Activated CD8-positive, alpha-beta T cell treated with anti-CD3 and anti-CD28 coated beads for 36 hours (primary cell): ENCODE measurements at regions not wholly inside any gene's neighbourhood (a gene's known extent, or its start where the extent isn't known, plus 50 kb on each side); places are given as distances from the start of the nearest gene placed in this dataset.
"Not testable (repeated sequence)": the region's sequence is repeated elsewhere in the genome, so short reads cannot be mapped to it uniquely, and the experiment has no call there.

ENCODE experiments used
- ATAC-seq: fragments of 200-7000 bp; cut with Tn5 transposase; one replicate; pipeline ENCODE4 v1.10.0; 2021; ENCODE audit warnings: mild to moderate bottlenecking, moderate library complexity
- CTCF ChIA-PET: fragments of 350-600 bp; sonication (Branson Sonifier 250); formaldehyde crosslinking; loops from one replicate; lab custom pipeline; 2021; ENCODE audit warnings: antibody characterized with exemption; lab: Charles Lee
- POLR2A ChIA-PET: fragments of 350-600 bp; sonication (Branson Sonifier 250); formaldehyde crosslinking; loops from one replicate; lab custom pipeline; 2021; ENCODE audit warnings: antibody characterized with exemption; lab: Charles Lee
- DNase-seq: peaks from one replicate; pipeline ENCODE4 v3.0.0-alpha.2; 2020
- H3K27ac Mint-ChIP-seq: one replicate; pipeline ENCODE4 v1.8.0; 2021; ENCODE audit warnings: mild to moderate bottlenecking, mixed read lengths
- H3K27me3 Mint-ChIP-seq: one replicate; pipeline ENCODE4 v1.8.0; 2021; ENCODE audit warnings: mixed read lengths
- H3K36me3 Mint-ChIP-seq: one replicate; pipeline ENCODE4 v1.8.0; 2021; ENCODE audit warnings: low read depth, mixed read lengths
- H3K4me1 Mint-ChIP-seq: one replicate; pipeline ENCODE4 v1.8.0; 2021; ENCODE audit warnings: low read depth, mixed read lengths
- H3K4me3 Mint-ChIP-seq: one replicate; pipeline ENCODE4 v1.8.0; 2021; ENCODE audit warnings: mild to moderate bottlenecking, moderate library complexity, mixed read lengths
- H3K9me3 Mint-ChIP-seq: one replicate; pipeline ENCODE4 v1.8.0; 2021; ENCODE audit warnings: mixed read lengths
- intact Hi-C: fragments of 100-400 bp; cut with micrococcal nuclease; formaldehyde crosslinking; loops from one replicate; pipeline ENCODE4 v1.10.0; 2022
- TF ChIP-seq, protein P1 (sequence below): fragments of 200-600 bp; IDR thresholded peaks from one replicate; pipeline ENCODE4 v1.8.0; 2022; ENCODE audit warnings: antibody characterized with exemption, mild to moderate bottlenecking

DNA sequence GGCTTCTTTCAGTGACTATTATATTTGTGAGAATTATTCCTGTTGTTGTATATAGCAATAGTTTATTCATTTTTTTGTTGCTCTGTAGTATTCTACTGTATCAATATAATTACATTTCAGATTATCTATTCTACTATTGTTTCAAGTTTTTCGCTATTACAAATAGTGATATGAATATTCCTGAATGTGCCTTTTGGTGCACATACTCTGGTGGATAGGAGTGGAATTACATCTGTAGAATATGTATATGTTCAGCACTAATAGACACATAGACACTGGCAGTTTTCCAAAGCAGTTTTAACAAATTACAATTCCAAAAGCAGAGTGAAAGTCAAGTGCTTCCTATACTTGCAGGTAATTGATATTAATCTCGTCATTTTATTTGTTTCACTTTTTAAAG, 696.2 kb upstream of the PRMT6 start:
- TF ChIP-seq, protein P1, sequence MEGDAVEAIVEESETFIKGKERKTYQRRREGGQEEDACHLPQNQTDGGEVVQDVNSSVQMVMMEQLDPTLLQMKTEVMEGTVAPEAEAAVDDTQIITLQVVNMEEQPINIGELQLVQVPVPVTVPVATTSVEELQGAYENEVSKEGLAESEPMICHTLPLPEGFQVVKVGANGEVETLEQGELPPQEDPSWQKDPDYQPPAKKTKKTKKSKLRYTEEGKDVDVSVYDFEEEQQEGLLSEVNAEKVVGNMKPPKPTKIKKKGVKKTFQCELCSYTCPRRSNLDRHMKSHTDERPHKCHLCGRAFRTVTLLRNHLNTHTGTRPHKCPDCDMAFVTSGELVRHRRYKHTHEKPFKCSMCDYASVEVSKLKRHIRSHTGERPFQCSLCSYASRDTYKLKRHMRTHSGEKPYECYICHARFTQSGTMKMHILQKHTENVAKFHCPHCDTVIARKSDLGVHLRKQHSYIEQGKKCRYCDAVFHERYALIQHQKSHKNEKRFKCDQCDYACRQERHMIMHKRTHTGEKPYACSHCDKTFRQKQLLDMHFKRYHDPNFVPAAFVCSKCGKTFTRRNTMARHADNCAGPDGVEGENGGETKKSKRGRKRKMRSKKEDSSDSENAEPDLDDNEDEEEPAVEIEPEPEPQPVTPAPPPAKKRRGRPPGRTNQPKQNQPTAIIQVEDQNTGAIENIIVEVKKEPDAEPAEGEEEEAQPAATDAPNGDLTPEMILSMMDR, result no peak
- Mint-ChIP-seq H3K9me3 (peaks cover 23% of the 10 kb centered on the region), H3K27ac (no peak overlapping the region), H3K36me3 (no peaks in the 10 kb centered on the region), H3K4me3 (no peak overlapping the region), H3K27me3 (no peaks in the 10 kb centered on the region), H3K4me1 (no peaks in the 10 kb centered on the region)
- DNase-seq (no peak), ATAC-seq (no peak)
- intact Hi-C loops, result no loop called here
- ChIA-PET CTCF (no interaction called here), POLR2A (no interaction called here)

DNA sequence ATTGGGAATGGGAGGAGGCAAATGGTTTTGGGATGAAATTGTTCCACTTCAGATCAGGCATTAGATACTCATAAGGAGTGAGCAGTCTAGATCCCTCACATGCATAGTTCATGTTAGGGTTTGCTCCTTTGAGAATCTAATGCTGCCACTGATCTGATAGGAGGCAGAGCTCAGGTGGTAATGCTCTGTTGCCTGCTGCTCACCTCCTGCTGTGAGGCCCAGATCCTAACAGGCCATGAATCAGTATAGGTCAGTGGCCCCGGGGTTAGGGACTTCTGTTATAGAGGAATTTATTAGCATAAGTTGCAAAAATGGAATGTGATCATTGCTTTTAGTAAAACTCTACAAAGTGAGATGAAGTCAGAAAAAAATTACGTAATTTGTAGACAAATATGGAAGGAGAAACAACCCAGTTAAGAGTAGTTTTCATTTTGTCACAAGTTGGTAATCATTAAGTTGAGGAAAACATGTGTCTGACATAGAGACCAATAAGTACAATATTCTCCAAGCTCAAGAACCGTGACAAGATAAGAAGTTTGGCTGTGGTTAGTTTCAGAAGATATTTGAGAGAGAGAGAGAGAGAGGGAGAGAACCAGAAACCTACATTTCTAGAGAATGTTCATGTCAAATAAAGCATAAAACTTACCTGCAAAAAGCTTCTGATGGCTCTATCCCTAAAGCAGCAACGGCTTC, 689.7 kb upstream of the PRMT6 start:
- CTCF ChIA-PET, result no interaction called here
- no peak for ATAC-seq
- TF ChIP-seq, protein P1, result no peak
- Mint-ChIP-seq H3K9me3 (peaks cover 9% of the 10 kb centered on the region), H3K4me1 (no peaks in the 10 kb centered on the region), H3K27ac (no peak overlapping the region), H3K4me3 (no peak overlapping the region), H3K36me3 (no peaks in the 10 kb centered on the region), H3K27me3 (no peaks in the 10 kb centered on the region)
- intact Hi-C loops, result no loop called here
- no peak for DNase-seq
- POLR2A ChIA-PET, result no interaction called here

DNA sequence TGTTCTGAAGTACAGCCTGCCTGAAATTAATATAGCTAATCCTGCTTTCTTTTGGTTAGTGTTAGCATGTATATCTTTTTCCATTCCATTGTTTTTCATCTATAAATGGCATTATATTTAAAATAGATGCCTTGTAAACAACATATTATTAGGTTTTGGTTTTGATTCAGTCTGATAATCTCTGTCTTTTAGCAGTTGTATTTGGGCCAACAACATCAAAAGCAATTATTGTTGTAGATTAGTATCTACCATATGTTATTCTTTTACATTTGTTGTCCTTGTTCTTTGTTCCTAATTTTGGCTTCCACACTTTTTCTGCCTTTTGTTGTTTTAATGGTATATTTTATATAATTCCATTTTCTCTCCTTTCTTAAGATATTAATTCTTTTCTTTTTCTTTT, 678.2 kb upstream of the PRMT6 start:
- POLR2A ChIA-PET, result no interaction called here
- H3K36me3 Mint-ChIP-seq, result no peaks in the 10 kb centered on the region
- no peak overlapping the region for H3K4me3 Mint-ChIP-seq
- H3K9me3 Mint-ChIP-seq, result peaks cover 13% of the 10 kb centered on the region
- no peak overlapping the region for H3K27ac Mint-ChIP-seq
- no peaks in the 10 kb centered on the region for H3K27me3 Mint-ChIP-seq
- no peak for DNase-seq
- CTCF ChIA-PET, result no interaction called here
- no peaks in the 10 kb centered on the region for H3K4me1 Mint-ChIP-seq
- intact Hi-C loops, result no loop called here
- TF ChIP-seq, protein P1, result no peak
- no peak for ATAC-seq

DNA sequence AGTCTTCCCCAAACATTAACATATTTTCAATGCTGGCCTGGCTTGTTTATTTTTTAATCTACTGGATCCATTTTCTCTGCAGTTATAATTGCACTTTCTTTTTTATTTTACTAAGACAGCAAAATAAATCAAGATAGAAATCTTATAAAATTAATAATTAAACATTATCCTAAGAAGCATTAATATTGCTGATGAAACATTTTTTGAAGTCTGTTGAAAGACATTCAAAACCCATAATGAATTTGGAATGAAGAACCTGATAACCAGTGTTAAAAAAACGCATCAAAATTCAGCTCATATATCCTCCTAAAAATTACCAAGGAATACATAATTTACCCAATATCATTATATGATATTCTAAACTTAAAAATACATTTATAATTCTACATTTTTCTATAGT, 675.7 kb upstream of the PRMT6 start:
- Mint-ChIP-seq H3K36me3 (no peaks in the 10 kb centered on the region), H3K4me3 (no peak overlapping the region), H3K9me3 (peaks cover 10% of the 10 kb centered on the region), H3K27me3 (no peaks in the 10 kb centered on the region), H3K27ac (no peak overlapping the region), H3K4me1 (no peaks in the 10 kb centered on the region)
- ATAC-seq (no peak), DNase-seq (no peak)
- intact Hi-C loops, result no loop called here
- ChIA-PET CTCF (no interaction called here), POLR2A (no interaction called here)
- TF ChIP-seq, protein P1, result no peak

DNA sequence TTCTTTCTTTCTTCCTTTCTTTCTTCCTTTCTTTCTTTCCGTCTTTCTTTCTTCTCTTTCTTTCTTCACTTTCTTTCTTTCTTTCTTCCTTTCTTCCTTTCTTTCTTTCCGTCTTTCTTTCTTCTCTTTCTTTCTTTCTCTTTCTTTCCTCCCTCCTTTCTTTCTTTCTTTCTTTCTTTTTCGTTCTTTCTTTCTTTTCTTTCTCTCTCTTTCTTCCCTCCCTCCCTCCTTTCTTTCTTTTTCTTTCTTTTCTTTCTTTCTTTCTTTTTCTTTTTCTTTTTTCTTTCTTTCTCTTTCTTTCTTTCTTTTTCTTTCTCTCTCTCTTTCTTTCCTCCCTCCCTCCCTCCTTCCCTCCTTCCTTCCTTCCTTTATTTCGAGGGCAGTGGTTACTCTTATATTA, 667.3 kb upstream of the PRMT6 start:
- H3K36me3 Mint-ChIP-seq, intact Hi-C loops, H3K4me3 Mint-ChIP-seq: not testable (repeated sequence)

More for the DNA sequence above, 667.3 kb upstream of the PRMT6 start:
- H3K4me1 Mint-ChIP-seq, DNase-seq, H3K27me3 Mint-ChIP-seq, ATAC-seq, POLR2A ChIA-PET, H3K9me3 Mint-ChIP-seq, CTCF ChIA-PET, H3K27ac Mint-ChIP-seq: not testable (repeated sequence)
- TF ChIP-seq, protein P1, result peak; percentile 20
